GM23338 (cell line): ENCODE measurements at regions not wholly inside any gene's neighbourhood (a gene's known extent, or its start where the extent isn't known, plus 50 kb on each side); places are given as distances from the start of the nearest gene placed in this dataset.

ENCODE experiments used
- ATAC-seq: fragments of 200-7000 bp; cut with Tn5 transposase; 3 replicates; pipeline ENCODE4 v1.9.1; 2020
- DNase-seq: peaks from one replicate; pipeline ENCODE4 v3.0.0-alpha.2; 2015; ENCODE audit warnings: low spot score
- H2AFZ ChIP-seq: fragments of 200-600 bp; sonication (generic); 2 replicates; pipeline ENCODE4 v1.8.0; 2016; ENCODE audit warnings: antibody characterized with exemption, mild to moderate bottlenecking, moderate library complexity
- H3F3A ChIP-seq: fragments of 200-600 bp; sonication (generic); replicated peaks from 2 replicates; pipeline ENCODE4 v1.8.0; 2017; ENCODE audit warnings: antibody characterized with exemption, mixed run types, low read depth
- H3K27ac ChIP-seq: fragments of 200-600 bp; sonication (generic); 2 replicates; pipeline ENCODE4 v1.6.1; 2016; ENCODE audit warnings: low read depth
- H3K27me3 ChIP-seq: fragments of 200-600 bp; sonication (generic); 2 replicates; pipeline ENCODE4 v1.8.0; 2016; ENCODE audit warnings: mild to moderate bottlenecking, mixed run types, moderate library complexity; ENCODE audit not compliant: insufficient read depth
- H3K36me3 ChIP-seq: fragments of 200-600 bp; sonication (generic); 2 replicates; pipeline ENCODE4 v1.8.0; 2016; ENCODE audit warnings: mild to moderate bottlenecking; ENCODE audit not compliant: insufficient read depth
- H3K4me1 ChIP-seq: fragments of 200-600 bp; sonication (generic); 2 replicates; pipeline ENCODE4 v1.8.0; 2016; ENCODE audit warnings: mild to moderate bottlenecking, moderate library complexity; ENCODE audit not compliant: insufficient read depth
- H3K4me2 ChIP-seq: fragments of 200-600 bp; sonication (generic); 2 replicates; pipeline ENCODE4 v1.7.1; 2017; ENCODE audit warnings: mixed run types
- H3K4me3 ChIP-seq: fragments of 200-600 bp; sonication (generic); 2 replicates; pipeline ENCODE4 v1.6.1; 2016; ENCODE audit warnings: mixed run types
- H3K79me2 ChIP-seq: fragments of 200-600 bp; sonication (generic); replicated peaks from 2 replicates; pipeline ENCODE4 v1.8.0; 2017; ENCODE audit warnings: mild to moderate bottlenecking; ENCODE audit not compliant: insufficient read depth
- H3K9me2 ChIP-seq: fragments of 200-600 bp; sonication (generic); 2 replicates; pipeline ENCODE4 v1.8.0; 2017; ENCODE audit not compliant: insufficient read depth
- H4K20me1 ChIP-seq: fragments of 200-600 bp; sonication (generic); replicated peaks from 2 replicates; pipeline ENCODE4 v1.8.0; 2017; ENCODE audit warnings: mild to moderate bottlenecking; ENCODE audit not compliant: insufficient read depth
- H3K27ac Mint-ChIP-seq: 2 replicates; pipeline ENCODE4 v1.8.0; 2020; ENCODE audit warnings: inconsistent platforms, mild to moderate bottlenecking, moderate library complexity, mixed read lengths
- H3K27me3 Mint-ChIP-seq: 3 replicates; pipeline ENCODE4 v1.8.0; 2022; ENCODE audit warnings: low read depth, mild to moderate bottlenecking, moderate library complexity, mixed read lengths, inconsistent platforms; ENCODE audit not compliant: insufficient read depth, poor library complexity
- H3K36me3 Mint-ChIP-seq: 3 replicates; pipeline ENCODE4 v1.8.0; 2021; ENCODE audit warnings: low read depth, mild to moderate bottlenecking, inconsistent platforms, moderate library complexity, mixed read lengths
- H3K4me1 Mint-ChIP-seq: 3 replicates; pipeline ENCODE4 v1.8.0; 2020; ENCODE audit warnings: mild to moderate bottlenecking, inconsistent platforms, mixed read lengths
- H3K4me3 Mint-ChIP-seq: 3 replicates; pipeline ENCODE4 v1.8.0; 2021; ENCODE audit warnings: moderate library complexity, mild to moderate bottlenecking, inconsistent platforms, mixed read lengths
- H3K9me3 Mint-ChIP-seq: 3 replicates; pipeline ENCODE4 v1.8.0; 2020; ENCODE audit warnings: moderate library complexity, mild to moderate bottlenecking, inconsistent platforms, mixed read lengths
- EZH2phosphoT487 ChIP-seq: fragments of 200-600 bp; sonication (generic); IDR thresholded peaks from one replicate; pipeline ENCODE4 v1.8.1; 2018; ENCODE audit warnings: antibody characterized with exemption; ENCODE audit not compliant: unreplicated experiment
- JUNB ChIP-seq: IDR thresholded peaks from one replicate; pipeline ENCODE4 v1.6.1; 2016; ENCODE audit warnings: antibody characterized with exemption; ENCODE audit not compliant: unreplicated experiment
- ZNF114 ChIP-seq: fragments of 250-450 bp; sonication (Bioruptor Pico); IDR thresholded peaks from 2 replicates; pipeline ENCODE4 v1.5.0; 2020; ENCODE audit warnings: mild to moderate bottlenecking, moderate library complexity
- TF ChIP-seq, protein P1 (sequence below): fragments of 250-450 bp; sonication (Bioruptor Pico); IDR thresholded peaks from 2 replicates; pipeline ENCODE4 v1.5.0; 2020; ENCODE audit warnings: mild to moderate bottlenecking, moderate library complexity

- TF ChIP-seq, protein P1, sequence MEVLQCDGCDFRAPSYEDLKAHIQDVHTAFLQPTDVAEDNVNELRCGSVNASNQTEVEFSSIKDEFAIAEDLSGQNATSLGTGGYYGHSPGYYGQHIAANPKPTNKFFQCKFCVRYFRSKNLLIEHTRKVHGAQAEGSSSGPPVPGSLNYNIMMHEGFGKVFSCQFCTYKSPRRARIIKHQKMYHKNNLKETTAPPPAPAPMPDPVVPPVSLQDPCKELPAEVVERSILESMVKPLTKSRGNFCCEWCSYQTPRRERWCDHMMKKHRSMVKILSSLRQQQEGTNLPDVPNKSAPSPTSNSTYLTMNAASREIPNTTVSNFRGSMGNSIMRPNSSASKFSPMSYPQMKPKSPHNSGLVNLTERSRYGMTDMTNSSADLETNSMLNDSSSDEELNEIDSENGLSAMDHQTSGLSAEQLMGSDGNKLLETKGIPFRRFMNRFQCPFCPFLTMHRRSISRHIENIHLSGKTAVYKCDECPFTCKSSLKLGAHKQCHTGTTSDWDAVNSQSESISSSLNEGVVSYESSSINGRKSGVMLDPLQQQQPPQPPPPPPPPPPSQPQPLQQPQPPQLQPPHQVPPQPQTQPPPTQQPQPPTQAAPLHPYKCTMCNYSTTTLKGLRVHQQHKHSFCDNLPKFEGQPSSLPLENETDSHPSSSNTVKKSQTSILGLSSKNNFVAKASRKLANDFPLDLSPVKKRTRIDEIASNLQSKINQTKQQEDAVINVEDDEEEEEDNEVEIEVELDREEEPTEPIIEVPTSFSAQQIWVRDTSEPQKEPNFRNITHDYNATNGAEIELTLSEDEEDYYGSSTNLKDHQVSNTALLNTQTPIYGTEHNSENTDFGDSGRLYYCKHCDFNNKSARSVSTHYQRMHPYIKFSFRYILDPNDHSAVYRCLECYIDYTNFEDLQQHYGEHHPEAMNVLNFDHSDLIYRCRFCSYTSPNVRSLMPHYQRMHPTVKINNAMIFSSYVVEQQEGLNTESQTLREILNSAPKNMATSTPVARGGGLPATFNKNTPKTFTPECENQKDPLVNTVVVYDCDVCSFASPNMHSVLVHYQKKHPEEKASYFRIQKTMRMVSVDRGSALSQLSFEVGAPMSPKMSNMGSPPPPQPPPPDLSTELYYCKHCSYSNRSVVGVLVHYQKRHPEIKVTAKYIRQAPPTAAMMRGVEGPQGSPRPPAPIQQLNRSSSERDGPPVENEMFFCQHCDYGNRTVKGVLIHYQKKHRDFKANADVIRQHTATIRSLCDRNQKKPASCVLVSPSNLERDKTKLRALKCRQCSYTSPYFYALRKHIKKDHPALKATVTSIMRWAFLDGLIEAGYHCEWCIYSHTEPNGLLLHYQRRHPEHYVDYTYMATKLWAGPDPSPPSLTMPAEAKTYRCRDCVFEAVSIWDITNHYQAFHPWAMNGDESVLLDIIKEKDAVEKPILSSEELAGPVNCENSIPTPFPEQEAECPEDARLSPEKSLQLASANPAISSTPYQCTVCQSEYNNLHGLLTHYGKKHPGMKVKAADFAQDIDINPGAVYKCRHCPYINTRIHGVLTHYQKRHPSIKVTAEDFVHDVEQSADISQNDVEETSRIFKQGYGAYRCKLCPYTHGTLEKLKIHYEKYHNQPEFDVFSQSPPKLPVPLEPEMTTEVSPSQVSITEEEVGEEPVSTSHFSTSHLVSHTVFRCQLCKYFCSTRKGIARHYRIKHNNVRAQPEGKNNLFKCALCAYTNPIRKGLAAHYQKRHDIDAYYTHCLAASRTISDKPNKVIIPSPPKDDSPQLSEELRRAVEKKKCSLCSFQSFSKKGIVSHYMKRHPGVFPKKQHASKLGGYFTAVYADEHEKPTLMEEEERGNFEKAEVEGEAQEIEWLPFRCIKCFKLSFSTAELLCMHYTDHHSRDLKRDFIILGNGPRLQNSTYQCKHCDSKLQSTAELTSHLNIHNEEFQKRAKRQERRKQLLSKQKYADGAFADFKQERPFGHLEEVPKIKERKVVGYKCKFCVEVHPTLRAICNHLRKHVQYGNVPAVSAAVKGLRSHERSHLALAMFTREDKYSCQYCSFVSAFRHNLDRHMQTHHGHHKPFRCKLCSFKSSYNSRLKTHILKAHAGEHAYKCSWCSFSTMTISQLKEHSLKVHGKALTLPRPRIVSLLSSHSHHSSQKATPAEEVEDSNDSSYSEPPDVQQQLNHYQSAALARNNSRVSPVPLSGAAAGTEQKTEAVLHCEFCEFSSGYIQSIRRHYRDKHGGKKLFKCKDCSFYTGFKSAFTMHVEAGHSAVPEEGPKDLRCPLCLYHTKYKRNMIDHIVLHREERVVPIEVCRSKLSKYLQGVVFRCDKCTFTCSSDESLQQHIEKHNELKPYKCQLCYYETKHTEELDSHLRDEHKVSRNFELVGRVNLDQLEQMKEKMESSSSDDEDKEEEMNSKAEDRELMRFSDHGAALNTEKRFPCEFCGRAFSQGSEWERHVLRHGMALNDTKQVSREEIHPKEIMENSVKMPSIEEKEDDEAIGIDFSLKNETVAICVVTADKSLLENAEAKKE (CRISPR knock-in tag): no peak
- TF ChIP-seq JUNB (no peak), ZNF114 (CRISPR knock-in tag) (no peak)
These were observed 166.2 kb upstream of the SPACA1 start (continued) for GRCh38 chr6:87881342-87881895.

DNA sequence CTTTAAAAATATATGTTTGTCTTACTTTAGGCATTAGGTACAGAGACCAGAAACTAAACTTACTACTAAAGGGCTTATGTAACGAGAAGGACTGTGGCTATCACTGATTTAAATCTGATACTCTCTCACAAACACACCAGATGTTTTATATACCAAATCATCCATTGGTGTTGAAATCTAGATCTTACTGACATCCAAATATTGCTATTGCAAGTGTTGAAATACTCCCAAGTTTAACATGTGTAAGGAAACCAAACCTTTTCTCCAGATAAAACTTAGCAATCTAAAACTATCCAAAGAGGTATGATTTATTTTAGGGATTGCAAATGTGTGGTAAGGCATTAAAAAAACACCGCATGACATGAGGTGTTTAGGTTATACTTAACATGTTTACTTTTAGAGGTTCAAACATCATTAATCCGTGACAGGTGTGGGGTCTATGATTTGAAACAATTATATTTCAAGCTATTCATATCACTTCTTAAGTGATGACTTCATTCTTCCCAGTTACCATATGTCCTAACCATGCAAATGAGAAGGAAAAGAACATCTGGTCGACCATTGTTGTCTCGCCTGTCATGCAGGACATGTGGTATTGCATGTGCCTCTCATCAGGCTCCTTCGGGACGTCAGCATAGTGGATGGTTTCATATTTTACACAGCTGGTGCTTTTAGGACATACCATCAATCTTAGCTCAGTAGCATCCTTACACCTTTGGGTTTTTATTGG, 168.3 kb upstream of the SPACA1 start:
- Histone ChIP-seq H2AFZ (no peak overlapping the region), H3K4me3 (no peak overlapping the region), H3K9me2 (peaks cover 7% of the 10 kb centered on the region), H3K79me2 (no peaks in the 10 kb centered on the region), H3K4me2 (no peak overlapping the region), H3K27ac (no peak overlapping the region), H4K20me1 (no peaks in the 10 kb centered on the region), H3K27me3 (no peaks in the 10 kb centered on the region), H3K4me1 (no peaks in the 10 kb centered on the region), H3K36me3 (no peaks in the 10 kb centered on the region), H3F3A (no peaks in the 10 kb centered on the region)
- DNase-seq (no peak), ATAC-seq (no peak)
- TF ChIP-seq ZNF114 (CRISPR knock-in tag): no peak
- no peak for TF ChIP-seq EZH2phosphoT487
- TF ChIP-seq, protein P1 (CRISPR knock-in tag): no peak
- H3K27me3 Mint-ChIP-seq: no peaks in the 10 kb centered on the region
- 0 out of 3 replicates have a peak, but pooled peaks cover 2% of the 10 kb centered on the region for H3K4me1 Mint-ChIP-seq
- peaks cover 3% of the 10 kb centered on the region; the same call in 1 of the 3 replicates for H3K9me3 Mint-ChIP-seq
- H3K27ac Mint-ChIP-seq: no peak overlapping the region
- no peaks in the 10 kb centered on the region for H3K36me3 Mint-ChIP-seq
- H3K4me3 Mint-ChIP-seq: no peak overlapping the region
